OCI-LY1 (cell line): ENCODE measurements at regions not wholly inside any gene's neighbourhood (a gene's known extent, or its start where the extent isn't known, plus 50 kb on each side); places are given as distances from the start of the nearest gene placed in this dataset.

ENCODE experiments used
- H2AFZ ChIP-seq: fragments of 200-600 bp; sonication (generic), shearing (Covaris generic); 2 replicates; pipeline ENCODE4 v1.6.0; 2014; ENCODE audit warnings: antibody characterized with exemption, mild to moderate bottlenecking, low read length
- H3F3A ChIP-seq: fragments of 200-600 bp; sonication (generic), shearing (Covaris generic); 2 replicates; pipeline ENCODE4 v1.6.0; 2014; ENCODE audit warnings: mild to moderate bottlenecking, antibody characterized with exemption, low read length, moderate library complexity; ENCODE audit not compliant: insufficient read depth
- H3K27ac ChIP-seq: fragments of 200-600 bp; sonication (generic); 2 replicates; pipeline ENCODE4 v1.5.1; 2014; ENCODE audit warnings: low read length, mixed run types, mild to moderate bottlenecking, low read depth; ENCODE audit not compliant: poor library complexity, severe bottlenecking
- H3K27me3 ChIP-seq: fragments of 200-600 bp; sonication (generic); 2 replicates; pipeline ENCODE4 v1.6.0; 2014; ENCODE audit warnings: antibody characterized with exemption, mild to moderate bottlenecking, low read length, moderate library complexity; ENCODE audit not compliant: insufficient read depth
- H3K36me3 ChIP-seq: fragments of 200-600 bp; sonication (generic); 2 replicates; pipeline ENCODE4 v1.6.1; 2014; ENCODE audit warnings: mild to moderate bottlenecking, antibody characterized with exemption, low read length, moderate library complexity, mixed read lengths; ENCODE audit not compliant: insufficient read depth
- H3K4me1 ChIP-seq: fragments of 200-600 bp; sonication (generic); 2 replicates; pipeline ENCODE4 v1.5.1; 2014; ENCODE audit warnings: mild to moderate bottlenecking, low read length, moderate library complexity; ENCODE audit not compliant: insufficient read depth, severe bottlenecking
- H3K4me2 ChIP-seq: fragments of 200-600 bp; sonication (generic), shearing (Covaris generic); 2 replicates; pipeline ENCODE4 v1.6.1; 2014; ENCODE audit warnings: low read length
- H3K4me3 ChIP-seq: fragments of 200-600 bp; sonication (generic); 2 replicates; pipeline ENCODE4 v1.5.1; 2014; ENCODE audit warnings: low read length, low read depth, mild to moderate bottlenecking, mixed read lengths; ENCODE audit not compliant: poor library complexity, severe bottlenecking
- H3K79me2 ChIP-seq: fragments of 200-600 bp; shearing (Covaris generic); 2 replicates; pipeline ENCODE4 v1.6.1; 2016; ENCODE audit warnings: mixed run types, low read length, mixed read lengths; ENCODE audit not compliant: insufficient read depth
- H3K9ac ChIP-seq: fragments of 200-600 bp; sonication (generic), shearing (Covaris generic); 2 replicates; pipeline ENCODE4 v1.6.1; 2014; ENCODE audit warnings: mild to moderate bottlenecking, low read length, mixed read lengths
- H3K9me2 ChIP-seq: fragments of 200-600 bp; sonication (generic), shearing (Covaris generic); 2 replicates; pipeline ENCODE4 v1.6.1; 2014; ENCODE audit warnings: low read depth, mild to moderate bottlenecking, low read length, mixed read lengths
- H3K9me3 ChIP-seq: fragments of 200-600 bp; shearing (Covaris generic); 2 replicates; pipeline ENCODE4 v1.6.1; 2014; ENCODE audit warnings: low read length, mixed read lengths
- H4K20me1 ChIP-seq: fragments of 200-600 bp; sonication (generic), shearing (Covaris generic); 2 replicates; pipeline ENCODE4 v1.6.0; 2016; ENCODE audit warnings: mild to moderate bottlenecking, low read length; ENCODE audit not compliant: insufficient read depth
- EZH2 ChIP-seq: fragments of 200-600 bp; sonication (generic), shearing (Covaris generic); IDR thresholded peaks from 2 replicates; pipeline ENCODE4 v1.8.0; 2017; ENCODE audit warnings: borderline replicate concordance, mixed run types, mild to moderate bottlenecking, antibody characterized with exemption, low read length, moderate library complexity, mixed read lengths
- TF ChIP-seq, protein P1 (sequence below): fragments of 200-600 bp; sonication (generic), shearing (Covaris generic); IDR thresholded peaks from 2 replicates; pipeline ENCODE4 v1.5.1; 2017; ENCODE audit warnings: mild to moderate bottlenecking, antibody characterized with exemption, low read length, moderate library complexity, mixed read lengths

DNA sequence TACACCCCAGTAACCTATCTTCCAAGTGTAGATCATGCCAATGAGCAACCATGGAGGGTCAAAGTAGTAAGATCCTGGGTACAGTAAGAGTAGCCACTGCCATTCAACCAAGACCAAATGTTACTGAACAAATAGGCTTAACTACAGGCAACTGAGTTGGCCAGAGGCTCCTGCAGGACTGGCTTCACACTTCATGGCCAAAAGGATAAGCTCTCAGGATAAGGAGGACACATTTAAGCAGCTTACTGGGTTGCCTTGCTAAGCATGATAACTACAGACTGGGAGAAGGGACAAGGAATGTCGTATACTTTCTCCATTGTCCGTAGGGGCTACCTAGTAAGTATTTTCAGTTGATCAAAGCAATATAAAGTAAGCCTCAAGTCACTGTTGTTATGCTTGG, 174.7 kb downstream of the INO80D start:
- TF ChIP-seq, protein P1, sequence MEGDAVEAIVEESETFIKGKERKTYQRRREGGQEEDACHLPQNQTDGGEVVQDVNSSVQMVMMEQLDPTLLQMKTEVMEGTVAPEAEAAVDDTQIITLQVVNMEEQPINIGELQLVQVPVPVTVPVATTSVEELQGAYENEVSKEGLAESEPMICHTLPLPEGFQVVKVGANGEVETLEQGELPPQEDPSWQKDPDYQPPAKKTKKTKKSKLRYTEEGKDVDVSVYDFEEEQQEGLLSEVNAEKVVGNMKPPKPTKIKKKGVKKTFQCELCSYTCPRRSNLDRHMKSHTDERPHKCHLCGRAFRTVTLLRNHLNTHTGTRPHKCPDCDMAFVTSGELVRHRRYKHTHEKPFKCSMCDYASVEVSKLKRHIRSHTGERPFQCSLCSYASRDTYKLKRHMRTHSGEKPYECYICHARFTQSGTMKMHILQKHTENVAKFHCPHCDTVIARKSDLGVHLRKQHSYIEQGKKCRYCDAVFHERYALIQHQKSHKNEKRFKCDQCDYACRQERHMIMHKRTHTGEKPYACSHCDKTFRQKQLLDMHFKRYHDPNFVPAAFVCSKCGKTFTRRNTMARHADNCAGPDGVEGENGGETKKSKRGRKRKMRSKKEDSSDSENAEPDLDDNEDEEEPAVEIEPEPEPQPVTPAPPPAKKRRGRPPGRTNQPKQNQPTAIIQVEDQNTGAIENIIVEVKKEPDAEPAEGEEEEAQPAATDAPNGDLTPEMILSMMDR, result no peak
- TF ChIP-seq EZH2, result no peak
- no peak overlapping the region for H3K4me2 ChIP-seq
- H3K79me2 ChIP-seq, result no peaks in the 10 kb centered on the region
- H3K36me3 ChIP-seq, result no peaks in the 10 kb centered on the region
- no peak overlapping the region for H2AFZ ChIP-seq
- no peaks in the 10 kb centered on the region for H3K9me2 ChIP-seq
- no peaks in the 10 kb centered on the region for H3F3A ChIP-seq
- H3K9me3 ChIP-seq, result no peaks in the 10 kb centered on the region
- no peak overlapping the region for H3K4me3 ChIP-seq
- H3K9ac ChIP-seq, result no peak overlapping the region
- H3K4me1 ChIP-seq, result no peaks in the 10 kb centered on the region
- no peak overlapping the region for H3K27ac ChIP-seq
- no peaks in the 10 kb centered on the region for H4K20me1 ChIP-seq
- peaks cover 3% of the 10 kb centered on the region; the same call in 1 of the 2 replicates for H3K27me3 ChIP-seq

DNA sequence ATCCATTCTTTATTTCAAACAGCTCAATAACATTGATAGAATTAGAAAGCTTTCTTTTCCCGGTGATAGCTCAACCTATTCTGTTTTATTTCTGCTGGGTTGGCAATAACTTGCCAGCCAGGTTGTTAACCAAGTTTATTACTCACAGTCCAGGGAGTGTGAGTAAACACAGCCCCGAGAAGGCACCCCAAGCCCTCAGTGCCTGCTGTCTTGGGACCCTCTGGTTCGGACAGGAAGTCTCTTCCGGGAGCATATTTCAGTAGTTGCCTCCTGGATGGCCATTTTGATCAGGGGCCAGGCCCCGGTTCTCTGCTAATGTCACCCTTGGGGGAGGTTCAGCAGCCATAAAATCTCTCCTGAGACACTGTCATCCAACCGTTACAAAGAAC, 176.8 kb downstream of the INO80D start:
- Histone ChIP-seq H3K4me2 (no peak overlapping the region), H3K4me1 (no peaks in the 10 kb centered on the region), H3K36me3 (no peaks in the 10 kb centered on the region), H2AFZ (no peak overlapping the region), H3K9me2 (no peaks in the 10 kb centered on the region), H3K27ac (no peak overlapping the region), H3F3A (no peaks in the 10 kb centered on the region), H3K9ac (no peak overlapping the region), H4K20me1 (no peaks in the 10 kb centered on the region), H3K4me3 (no peak overlapping the region), H3K9me3 (no peaks in the 10 kb centered on the region), H3K79me2 (no peaks in the 10 kb centered on the region), H3K27me3 (0 out of 2 replicates have a peak, but pooled peaks cover 3% of the 10 kb centered on the region)
- TF ChIP-seq, protein P1, result no peak
- no peak for TF ChIP-seq EZH2

DNA sequence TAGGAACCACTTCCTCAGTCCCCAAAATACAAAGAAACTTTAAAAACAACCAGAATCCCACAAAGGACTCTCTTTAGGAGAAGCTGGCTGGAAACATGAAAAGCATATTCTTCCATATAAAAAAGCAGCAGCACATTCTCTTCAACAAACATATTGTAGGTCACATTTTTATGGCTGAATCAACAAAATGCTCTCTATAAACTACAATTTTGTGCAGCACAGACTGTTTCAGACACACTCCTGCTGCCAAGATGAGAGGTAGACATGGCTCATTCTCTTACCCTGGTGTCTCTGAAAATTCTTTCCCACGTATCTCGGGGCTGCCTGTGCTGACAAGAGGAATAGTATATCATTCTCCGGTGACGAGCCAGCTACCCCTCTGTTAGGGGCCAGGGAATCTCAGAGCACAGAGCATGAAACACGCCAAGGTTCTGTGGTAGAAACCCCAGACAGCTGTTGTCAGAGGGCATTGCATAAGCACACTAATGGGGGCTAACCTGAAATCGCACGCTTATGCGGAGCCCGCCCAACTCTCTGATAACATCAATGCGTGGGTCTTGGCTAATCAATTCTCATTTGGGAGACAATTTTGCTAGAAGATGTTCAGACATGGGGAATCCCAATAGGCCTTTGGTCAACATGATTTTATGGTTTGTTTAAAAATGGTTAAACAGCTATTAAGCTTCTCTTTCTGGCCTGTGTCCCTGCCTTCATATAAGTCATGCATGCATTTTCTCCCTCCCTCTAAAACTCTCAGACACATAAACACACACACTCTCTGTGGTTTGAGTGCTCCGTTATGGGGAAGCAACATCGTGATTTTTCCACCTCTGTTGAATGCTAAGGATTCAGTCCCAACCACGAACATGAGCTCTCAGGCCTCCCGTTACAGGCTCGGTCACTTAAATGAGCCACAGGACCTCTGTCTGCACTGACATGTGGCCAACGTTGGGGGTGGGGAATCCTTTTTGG, 177.5 kb downstream of the INO80D start:
- no peak overlapping the region for H3K4me3 ChIP-seq
- H3K4me2 ChIP-seq, result no peak overlapping the region
- no peaks in the 10 kb centered on the region for H3K9me3 ChIP-seq
- H3K4me1 ChIP-seq, result no peaks in the 10 kb centered on the region
- no peaks in the 10 kb centered on the region for H3K79me2 ChIP-seq
- H2AFZ ChIP-seq, result no peak overlapping the region
- 0 out of 2 replicates have a peak, but pooled peaks cover 3% of the 10 kb centered on the region for H3K27me3 ChIP-seq
- no peak for TF ChIP-seq EZH2
- TF ChIP-seq, protein P1, result no peak
- H4K20me1 ChIP-seq, result no peaks in the 10 kb centered on the region
- no peaks in the 10 kb centered on the region for H3K9me2 ChIP-seq
- no peaks in the 10 kb centered on the region for H3F3A ChIP-seq
- no peak overlapping the region for H3K27ac ChIP-seq
- no peaks in the 10 kb centered on the region for H3K36me3 ChIP-seq
- H3K9ac ChIP-seq, result no peak overlapping the region
